ENCODE measurements at regions not wholly inside any gene's neighbourhood (a gene's known extent, or its start where the extent isn't known, plus 50 kb on each side); places are given as distances from the start of the nearest gene placed in this dataset.
"Not testable (repeated sequence)": the region's sequence is repeated elsewhere in the genome, so short reads cannot be mapped to it uniquely, and the experiment has no call there.

DNA sequence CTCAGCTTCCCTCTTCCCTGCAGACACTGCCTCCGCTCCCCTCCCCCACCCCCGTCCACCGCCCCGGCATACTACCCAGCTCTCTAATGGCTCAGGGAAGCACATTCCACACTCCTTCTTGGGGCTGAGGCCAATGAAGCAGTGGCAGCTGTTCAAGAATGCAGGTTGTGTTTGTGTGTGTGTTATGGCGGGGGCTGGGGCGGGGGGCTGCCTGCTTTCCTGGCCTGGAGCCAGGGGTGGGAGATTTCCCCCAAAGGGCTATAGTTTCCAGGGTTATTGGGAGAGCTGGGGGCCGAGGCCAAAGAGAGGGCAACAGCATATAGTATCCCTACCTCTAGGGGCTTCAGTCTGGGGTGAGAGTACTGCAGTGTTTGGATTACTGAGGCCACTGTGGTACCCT is 149.4 kb downstream of the EFNB1 start:
- Histone ChIP-seq H3K4me1 (ENCODE audit: control insufficient read depth, insufficient read depth, low read length, poor library complexity, severe bottlenecking) (no peaks in the 10 kb centered on the region), H3K27ac (ENCODE audit: insufficient read depth, low read length, poor library complexity, severe bottlenecking) (no peak overlapping the region), H3K4me3 (ENCODE audit: insufficient read depth, low read depth, low read length, poor library complexity, severe bottlenecking) (no peak overlapping the region)

DNA sequence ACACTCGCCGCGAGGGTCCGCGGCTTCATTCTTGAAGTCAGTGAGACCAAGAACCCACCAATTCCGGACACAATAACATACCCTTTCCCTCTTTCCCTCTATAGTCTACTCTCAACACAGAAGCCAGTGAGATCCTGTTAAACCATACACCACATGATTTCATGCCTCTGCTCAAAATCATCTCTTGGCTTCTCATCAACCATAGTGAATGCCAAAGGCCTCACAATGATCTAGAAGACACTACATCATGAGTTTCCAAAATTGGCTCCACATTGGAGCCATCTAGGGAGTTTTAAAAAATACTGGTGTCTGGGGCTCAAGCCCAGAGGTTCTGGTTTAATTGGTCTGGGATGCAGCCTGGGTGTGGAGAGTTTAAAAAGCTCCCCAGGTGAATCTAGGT is 124.5 kb downstream of the EFNB1 start:
- Histone ChIP-seq H3K36me3 (ENCODE audit: control insufficient read depth, insufficient read depth, low read length) (no peaks in the 10 kb centered on the region), H3K27ac (ENCODE audit: insufficient read depth, low read length, poor library complexity, severe bottlenecking) (no peak overlapping the region), H3K9me3 (ENCODE audit: control insufficient read depth, low read length) (no peaks in the 10 kb centered on the region), H3K4me1 (ENCODE audit: control insufficient read depth, insufficient read depth, low read length, poor library complexity, severe bottlenecking) (no peaks in the 10 kb centered on the region), H3K4me3 (ENCODE audit: insufficient read depth, low read depth, low read length, poor library complexity, severe bottlenecking) (no peak overlapping the region), H3K27me3 (replicated peaks; ENCODE audit: control insufficient read depth, insufficient read depth, low read length, poor library complexity, severe bottlenecking) (no peaks in the 10 kb centered on the region)
- no peak for DNase-seq

More for the DNA sequence above, 149.4 kb downstream of the EFNB1 start:
- H3K9me3 ChIP-seq (ENCODE audit: control insufficient read depth, low read length) = no peaks in the 10 kb centered on the region
- H3K27me3 ChIP-seq (replicated peaks; ENCODE audit: control insufficient read depth, insufficient read depth, low read length, poor library complexity, severe bottlenecking) = no peaks in the 10 kb centered on the region
- no peaks in the 10 kb centered on the region for H3K36me3 ChIP-seq (ENCODE audit: control insufficient read depth, insufficient read depth, low read length)
- DNase-seq = no peak

DNA sequence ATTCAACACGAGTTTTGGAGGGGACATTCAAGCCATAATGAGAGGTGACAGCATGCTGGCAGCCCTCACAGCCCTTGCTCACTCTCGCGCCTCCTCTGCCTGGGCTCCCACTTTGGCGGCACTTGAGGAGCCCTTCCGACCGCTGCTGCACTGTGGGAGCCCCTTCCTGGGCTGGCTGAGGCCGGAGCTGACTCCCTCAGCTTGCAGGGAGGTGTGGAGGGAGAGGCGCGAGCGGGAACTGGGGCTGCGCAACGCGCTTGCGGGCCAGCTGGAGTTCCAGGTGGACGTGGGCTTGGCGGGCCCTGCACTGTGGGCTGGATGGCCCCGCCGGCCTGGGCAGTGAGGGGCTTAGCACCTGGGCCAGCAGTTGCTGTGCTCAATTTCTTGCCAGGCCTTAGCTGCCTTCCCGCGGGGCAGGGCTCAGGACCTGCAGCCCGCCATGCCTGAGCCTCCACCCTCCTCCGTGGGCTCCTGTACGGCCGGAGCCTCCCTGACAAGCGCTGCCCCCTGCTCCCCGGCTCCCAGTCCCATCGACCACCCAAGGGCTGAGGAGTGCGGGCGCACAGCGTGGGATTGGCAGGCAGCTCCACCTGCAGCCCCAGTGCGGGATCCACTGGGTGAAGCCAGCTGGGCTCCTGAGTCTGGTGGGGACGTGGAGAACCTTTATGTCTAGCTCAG is 123.3 kb downstream of the EFNB1 start:
- not testable (repeated sequence) for H3K4me1 ChIP-seq (ENCODE audit: control insufficient read depth, insufficient read depth, low read length, poor library complexity, severe bottlenecking); H3K4me3 ChIP-seq (ENCODE audit: insufficient read depth, low read depth, low read length, poor library complexity, severe bottlenecking); H3K27ac ChIP-seq (ENCODE audit: insufficient read depth, low read length, poor library complexity, severe bottlenecking); H3K36me3 ChIP-seq (ENCODE audit: control insufficient read depth, insufficient read depth, low read length); H3K9me3 ChIP-seq (ENCODE audit: control insufficient read depth, low read length); H3K27me3 ChIP-seq (replicated peaks; ENCODE audit: control insufficient read depth, insufficient read depth, low read length, poor library complexity, severe bottlenecking); DNase-seq

DNA sequence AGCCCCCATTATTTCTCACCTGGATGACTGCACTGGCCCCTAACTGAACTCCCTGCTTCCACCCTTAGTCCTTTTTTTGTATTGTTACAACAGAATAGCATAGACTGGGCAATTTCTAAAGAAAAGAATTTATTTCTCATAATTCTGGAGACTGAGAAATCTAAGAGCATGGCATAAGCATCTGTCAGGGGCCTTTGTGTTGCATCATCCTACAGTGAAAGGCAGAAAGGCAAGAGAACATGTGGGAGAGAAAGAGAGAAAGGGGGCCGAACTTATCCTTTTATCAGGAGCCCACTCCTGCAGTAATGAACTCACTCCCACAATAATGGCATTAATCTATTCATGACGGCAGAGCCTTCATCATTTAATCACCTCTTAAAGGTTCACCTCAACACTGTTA is 122.1 kb downstream of the EFNB1 start:
- no peaks in the 10 kb centered on the region for H3K4me1 ChIP-seq (ENCODE audit: control insufficient read depth, insufficient read depth, low read length, poor library complexity, severe bottlenecking)
- no peak for DNase-seq
- H3K27ac ChIP-seq (ENCODE audit: insufficient read depth, low read length, poor library complexity, severe bottlenecking) = no peak overlapping the region
- H3K9me3 ChIP-seq (ENCODE audit: control insufficient read depth, low read length) = no peaks in the 10 kb centered on the region
- H3K4me3 ChIP-seq (ENCODE audit: insufficient read depth, low read depth, low read length, poor library complexity, severe bottlenecking) = no peak overlapping the region
- no peaks in the 10 kb centered on the region for H3K36me3 ChIP-seq (ENCODE audit: control insufficient read depth, insufficient read depth, low read length)
- no peaks in the 10 kb centered on the region for H3K27me3 ChIP-seq (replicated peaks; ENCODE audit: control insufficient read depth, insufficient read depth, low read length, poor library complexity, severe bottlenecking)

DNA sequence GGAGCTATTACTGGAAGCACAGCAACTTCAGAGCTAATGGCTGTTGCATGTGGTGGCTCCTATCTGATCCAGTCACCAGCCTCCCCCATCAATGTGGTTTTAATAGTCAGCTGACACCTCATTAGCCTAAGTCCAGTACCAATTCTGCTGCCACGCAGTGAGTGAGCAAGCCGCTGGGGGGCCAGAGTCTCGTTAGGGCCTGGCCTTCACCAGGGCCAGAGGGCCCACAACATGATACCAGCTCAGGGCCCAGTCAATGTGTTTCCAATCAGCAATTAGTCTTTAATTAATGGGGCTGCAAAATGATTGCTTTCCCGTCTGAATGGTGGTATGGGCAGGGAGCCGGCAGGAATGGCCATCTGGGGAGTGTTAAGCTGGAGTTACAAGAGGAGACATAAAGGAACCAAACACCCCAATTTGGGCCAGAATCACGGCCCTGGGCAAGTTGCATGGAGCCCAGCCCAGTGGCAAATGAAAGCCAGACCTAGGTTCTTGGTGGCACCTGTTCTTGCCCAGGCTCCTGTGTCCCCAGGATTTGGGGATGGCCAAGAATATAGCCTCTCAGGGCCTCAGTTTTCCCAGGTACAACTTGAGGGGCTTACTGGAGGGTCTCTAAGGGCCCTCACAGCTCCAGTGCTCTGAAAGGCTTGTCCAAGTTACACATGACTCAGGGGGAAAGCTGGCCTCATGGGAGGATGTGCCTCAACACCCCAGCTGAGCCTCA is 119.2 kb downstream of the EFNB1 start:
- no peak for DNase-seq
- Histone ChIP-seq H3K4me3 (ENCODE audit: insufficient read depth, low read depth, low read length, poor library complexity, severe bottlenecking) (no peak overlapping the region), H3K27me3 (replicated peaks; ENCODE audit: control insufficient read depth, insufficient read depth, low read length, poor library complexity, severe bottlenecking) (no peaks in the 10 kb centered on the region), H3K36me3 (ENCODE audit: control insufficient read depth, insufficient read depth, low read length) (no peaks in the 10 kb centered on the region), H3K27ac (ENCODE audit: insufficient read depth, low read length, poor library complexity, severe bottlenecking) (no peak overlapping the region), H3K4me1 (ENCODE audit: control insufficient read depth, insufficient read depth, low read length, poor library complexity, severe bottlenecking) (no peaks in the 10 kb centered on the region), H3K9me3 (ENCODE audit: control insufficient read depth, low read length) (no peaks in the 10 kb centered on the region)

DNA sequence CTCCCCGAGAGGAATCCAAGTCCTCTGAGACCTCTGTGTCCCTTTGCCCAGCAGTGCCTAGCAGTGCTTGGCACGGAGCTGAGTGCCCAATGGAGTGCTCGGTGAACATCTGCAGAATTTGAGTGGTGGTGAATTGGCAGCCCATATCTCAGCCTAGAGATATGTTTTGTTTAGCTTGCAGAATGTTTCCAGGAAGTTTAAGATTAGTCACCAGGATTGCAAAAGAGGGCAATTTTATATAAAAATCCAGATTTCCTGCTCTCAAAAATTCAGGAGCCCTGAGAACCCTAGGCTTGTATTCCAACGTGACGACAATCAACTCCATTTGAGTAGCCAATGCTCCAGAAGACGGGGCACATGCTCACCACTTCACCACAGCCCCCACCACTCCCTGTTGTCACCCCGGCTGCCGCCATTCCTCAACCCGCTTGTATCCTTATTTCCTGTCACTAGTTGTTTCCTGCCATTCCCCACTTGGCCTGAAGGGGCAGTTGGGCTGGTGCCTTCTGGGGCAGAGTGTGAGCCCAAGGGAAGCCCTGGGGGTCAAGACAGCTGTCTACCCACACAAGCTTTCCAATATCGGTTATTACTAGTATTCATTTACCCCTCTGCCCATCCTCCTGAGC is 116.9 kb downstream of the EFNB1 start:
- H3K27me3 ChIP-seq (replicated peaks; ENCODE audit: control insufficient read depth, insufficient read depth, low read length, poor library complexity, severe bottlenecking) = no peaks in the 10 kb centered on the region
- no peak overlapping the region for H3K27ac ChIP-seq (ENCODE audit: insufficient read depth, low read length, poor library complexity, severe bottlenecking)
- H3K4me1 ChIP-seq (ENCODE audit: control insufficient read depth, insufficient read depth, low read length, poor library complexity, severe bottlenecking) = no peaks in the 10 kb centered on the region
- no peaks in the 10 kb centered on the region for H3K36me3 ChIP-seq (ENCODE audit: control insufficient read depth, insufficient read depth, low read length)
- no peaks in the 10 kb centered on the region for H3K9me3 ChIP-seq (ENCODE audit: control insufficient read depth, low read length)
- no peak for DNase-seq
- H3K4me3 ChIP-seq (ENCODE audit: insufficient read depth, low read depth, low read length, poor library complexity, severe bottlenecking) = no peak overlapping the region

DNA sequence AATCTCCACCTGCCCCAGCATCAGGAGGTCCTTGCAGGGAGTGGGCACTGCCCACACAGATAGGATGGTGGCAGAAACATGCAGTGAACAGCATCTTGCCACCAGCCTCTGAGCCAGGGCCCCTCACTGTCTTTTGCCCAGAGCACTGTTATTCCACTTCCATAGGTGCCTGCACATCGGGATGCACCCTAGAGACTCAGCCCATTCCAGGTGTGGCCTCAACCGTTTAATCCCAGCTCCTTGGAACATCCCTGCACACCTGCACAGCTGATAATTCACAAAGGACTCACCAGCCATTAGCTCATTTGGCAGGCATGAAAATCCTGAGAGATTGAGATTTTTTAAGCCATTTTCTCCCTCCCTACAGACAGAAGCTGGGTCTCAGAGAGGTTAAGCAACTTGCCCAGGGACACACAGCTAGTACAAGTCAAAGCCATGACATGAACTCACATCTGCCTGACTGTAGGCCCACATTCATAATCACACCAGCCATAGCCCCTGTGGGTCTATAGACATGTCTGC is 116.3 kb downstream of the EFNB1 start:
- Histone ChIP-seq H3K27ac (ENCODE audit: insufficient read depth, low read length, poor library complexity, severe bottlenecking) (no peak overlapping the region), H3K36me3 (ENCODE audit: control insufficient read depth, insufficient read depth, low read length) (no peaks in the 10 kb centered on the region), H3K9me3 (ENCODE audit: control insufficient read depth, low read length) (no peaks in the 10 kb centered on the region), H3K4me1 (ENCODE audit: control insufficient read depth, insufficient read depth, low read length, poor library complexity, severe bottlenecking) (no peaks in the 10 kb centered on the region), H3K4me3 (ENCODE audit: insufficient read depth, low read depth, low read length, poor library complexity, severe bottlenecking) (no peak overlapping the region), H3K27me3 (replicated peaks; ENCODE audit: control insufficient read depth, insufficient read depth, low read length, poor library complexity, severe bottlenecking) (no peaks in the 10 kb centered on the region)
- no peak for DNase-seq

DNA sequence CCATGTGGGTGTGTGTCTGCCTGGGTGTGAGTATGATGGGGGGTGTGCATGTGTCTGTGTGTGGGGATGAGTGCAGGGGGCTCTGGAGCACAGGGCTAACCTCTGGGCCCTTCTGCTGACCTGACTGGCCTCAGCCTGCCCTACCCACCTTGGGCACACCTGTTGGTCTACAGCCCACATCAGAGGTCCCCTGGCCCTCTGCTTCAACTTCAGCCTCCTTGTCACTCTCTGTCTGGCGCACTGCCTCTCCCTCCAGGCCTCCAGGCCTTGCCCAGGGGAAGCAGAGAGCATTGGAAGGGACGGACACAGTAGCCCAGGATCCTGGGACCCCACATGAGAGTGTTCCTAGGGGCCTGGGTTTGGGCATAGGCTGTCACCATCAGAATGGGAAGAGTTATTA is 115.4 kb downstream of the EFNB1 start:
- no peaks in the 10 kb centered on the region for H3K9me3 ChIP-seq (ENCODE audit: control insufficient read depth, low read length)
- DNase-seq = no peak
- H3K27ac ChIP-seq (ENCODE audit: insufficient read depth, low read length, poor library complexity, severe bottlenecking) = no peak overlapping the region
- H3K36me3 ChIP-seq (ENCODE audit: control insufficient read depth, insufficient read depth, low read length) = no peaks in the 10 kb centered on the region
- H3K27me3 ChIP-seq (replicated peaks; ENCODE audit: control insufficient read depth, insufficient read depth, low read length, poor library complexity, severe bottlenecking) = no peaks in the 10 kb centered on the region
- H3K4me3 ChIP-seq (ENCODE audit: insufficient read depth, low read depth, low read length, poor library complexity, severe bottlenecking) = no peak overlapping the region
- no peaks in the 10 kb centered on the region for H3K4me1 ChIP-seq (ENCODE audit: control insufficient read depth, insufficient read depth, low read length, poor library complexity, severe bottlenecking)

DNA sequence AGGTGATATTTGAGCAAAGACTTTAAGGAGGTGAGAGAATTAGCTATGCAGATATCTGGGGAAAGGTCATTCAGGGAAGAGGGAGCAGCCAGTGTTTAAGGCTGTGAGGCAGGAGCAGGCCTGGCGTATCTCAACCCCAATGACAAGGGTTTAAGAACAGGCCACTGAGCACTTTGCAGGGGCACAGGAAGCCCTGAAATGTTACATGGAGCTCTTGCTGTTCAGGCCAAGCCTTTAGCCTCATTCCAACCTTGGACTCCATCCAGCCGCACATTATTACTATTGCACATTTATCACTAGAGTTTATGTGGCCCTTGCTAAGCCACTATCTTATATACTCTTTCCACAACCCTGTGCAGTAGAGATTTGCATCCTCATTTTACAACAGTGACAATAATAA is 114.0 kb downstream of the EFNB1 start:
- Histone ChIP-seq H3K36me3 (ENCODE audit: control insufficient read depth, insufficient read depth, low read length) (no peaks in the 10 kb centered on the region), H3K27me3 (replicated peaks; ENCODE audit: control insufficient read depth, insufficient read depth, low read length, poor library complexity, severe bottlenecking) (no peaks in the 10 kb centered on the region), H3K27ac (ENCODE audit: insufficient read depth, low read length, poor library complexity, severe bottlenecking) (no peak overlapping the region), H3K4me1 (ENCODE audit: control insufficient read depth, insufficient read depth, low read length, poor library complexity, severe bottlenecking) (no peaks in the 10 kb centered on the region), H3K9me3 (ENCODE audit: control insufficient read depth, low read length) (no peaks in the 10 kb centered on the region), H3K4me3 (ENCODE audit: insufficient read depth, low read depth, low read length, poor library complexity, severe bottlenecking) (no peak overlapping the region)
- DNase-seq = no peak

DNA sequence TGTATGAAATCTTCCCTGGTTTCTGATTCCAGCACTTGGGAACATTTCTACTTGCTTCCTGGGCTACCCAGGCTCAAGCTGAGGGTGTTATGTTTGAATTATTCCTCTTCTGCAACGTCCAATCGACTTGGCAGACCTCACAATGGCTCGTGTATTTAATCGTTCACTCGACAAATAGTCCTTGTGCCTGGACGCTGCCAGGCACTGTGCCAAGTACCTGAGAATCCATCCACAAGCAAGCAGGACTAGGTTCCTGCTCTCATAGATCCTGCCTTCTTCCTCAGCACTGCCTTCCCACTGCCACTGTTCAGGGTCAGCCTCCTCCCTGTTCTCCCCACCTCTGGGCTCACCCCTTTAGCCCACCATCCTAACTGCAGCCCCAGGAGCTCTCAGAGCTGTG is 113.3 kb downstream of the EFNB1 start:
- DNase-seq = no peak
- no peak overlapping the region for H3K27ac ChIP-seq (ENCODE audit: insufficient read depth, low read length, poor library complexity, severe bottlenecking)
- H3K4me1 ChIP-seq (ENCODE audit: control insufficient read depth, insufficient read depth, low read length, poor library complexity, severe bottlenecking) = no peaks in the 10 kb centered on the region
- no peaks in the 10 kb centered on the region for H3K27me3 ChIP-seq (replicated peaks; ENCODE audit: control insufficient read depth, insufficient read depth, low read length, poor library complexity, severe bottlenecking)
- H3K36me3 ChIP-seq (ENCODE audit: control insufficient read depth, insufficient read depth, low read length) = no peaks in the 10 kb centered on the region
- no peaks in the 10 kb centered on the region for H3K9me3 ChIP-seq (ENCODE audit: control insufficient read depth, low read length)
- no peak overlapping the region for H3K4me3 ChIP-seq (ENCODE audit: insufficient read depth, low read depth, low read length, poor library complexity, severe bottlenecking)
